Activated T-cell treated with anti-CD3 and anti-CD28 coated beads, Interleukin-2, amount 50 U/mL, for 24 hours (primary cell): ENCODE measurements at regions not wholly inside any gene's neighbourhood (a gene's known extent, or its start where the extent isn't known, plus 50 kb on each side); places are given as distances from the start of the nearest gene placed in this dataset.
"Not testable (repeated sequence)": the region's sequence is repeated elsewhere in the genome, so short reads cannot be mapped to it uniquely, and the experiment has no call there.

Experiments
- DNase-seq: peaks from one replicate; pipeline ENCODE4 v3.0.0-alpha.2; 2020
- H3K27ac Mint-ChIP-seq: 2 replicates; pipeline ENCODE4 v1.8.0; 2020; ENCODE audit warnings: mild to moderate bottlenecking, mixed read lengths
- H3K27me3 Mint-ChIP-seq: 2 replicates; pipeline ENCODE4 v1.8.0; 2020; ENCODE audit warnings: mixed read lengths
- H3K36me3 Mint-ChIP-seq: 2 replicates; pipeline ENCODE4 v1.8.0; 2020; ENCODE audit warnings: low read depth, mixed read lengths
- H3K4me1 Mint-ChIP-seq: 2 replicates; pipeline ENCODE4 v1.8.0; 2020; ENCODE audit warnings: low read depth, mixed read lengths
- H3K4me3 Mint-ChIP-seq: 2 replicates; pipeline ENCODE4 v1.8.0; 2020; ENCODE audit warnings: mild to moderate bottlenecking, moderate library complexity, mixed read lengths
- H3K9me3 Mint-ChIP-seq: 2 replicates; pipeline ENCODE4 v1.8.0; 2020; ENCODE audit warnings: mixed read lengths

- H3K27me3 Mint-ChIP-seq, result peaks cover 7% of the 10 kb centered on the region
- no peak overlapping the region for H3K27ac Mint-ChIP-seq
- H3K9me3 Mint-ChIP-seq, result peaks cover 9% of the 10 kb centered on the region
- no peaks in the 10 kb centered on the region for H3K36me3 Mint-ChIP-seq
- no peaks in the 10 kb centered on the region for H3K4me1 Mint-ChIP-seq
- no peak for DNase-seq
- H3K4me3 Mint-ChIP-seq, result no peak overlapping the region
Measured at GRCh38 chr5:130796902-130797301, 368.2 kb downstream of the HINT1 start.

GRCh38 chr5:130796032-130796431, 369.0 kb downstream of the HINT1 start:
- H3K4me1 Mint-ChIP-seq, result no peaks in the 10 kb centered on the region
- H3K4me3 Mint-ChIP-seq, result no peak overlapping the region
- peaks cover 10% of the 10 kb centered on the region for H3K27me3 Mint-ChIP-seq
- DNase-seq, result no peak
- H3K36me3 Mint-ChIP-seq, result no peaks in the 10 kb centered on the region
- peaks cover 5% of the 10 kb centered on the region for H3K9me3 Mint-ChIP-seq
- H3K27ac Mint-ChIP-seq, result no peak overlapping the region

GRCh38 chr5:130795037-130795436, 370.0 kb downstream of the HINT1 start:
- H3K27me3 Mint-ChIP-seq, result peaks cover 13% of the 10 kb centered on the region

GRCh38 chr5:130777794-130778193, 387.3 kb downstream of the HINT1 start:
- H3K4me1 Mint-ChIP-seq, result no peaks in the 10 kb centered on the region
- no peak overlapping the region for H3K27ac Mint-ChIP-seq
- H3K9me3 Mint-ChIP-seq, result no peaks in the 10 kb centered on the region
- H3K36me3 Mint-ChIP-seq, result no peaks in the 10 kb centered on the region
- peaks cover 15% of the 10 kb centered on the region for H3K27me3 Mint-ChIP-seq
- H3K4me3 Mint-ChIP-seq, result no peak overlapping the region
- DNase-seq, result no peak

More at GRCh38 chr5:130795037-130795436, 370.0 kb downstream of the HINT1 start:
- no peak overlapping the region for H3K27ac Mint-ChIP-seq
- H3K4me3 Mint-ChIP-seq, result no peak overlapping the region
- H3K9me3 Mint-ChIP-seq, result peaks cover 5% of the 10 kb centered on the region
- no peaks in the 10 kb centered on the region for H3K4me1 Mint-ChIP-seq
- no peaks in the 10 kb centered on the region for H3K36me3 Mint-ChIP-seq
- no peak for DNase-seq

- no peak overlapping the region for H3K27ac Mint-ChIP-seq
- H3K4me3 Mint-ChIP-seq, result no peak overlapping the region
- no peaks in the 10 kb centered on the region for H3K9me3 Mint-ChIP-seq
- DNase-seq, result no peak
- no peaks in the 10 kb centered on the region for H3K36me3 Mint-ChIP-seq
- H3K27me3 Mint-ChIP-seq, result peaks cover 22% of the 10 kb centered on the region
- H3K4me1 Mint-ChIP-seq, result no peaks in the 10 kb centered on the region
Measured at GRCh38 chr5:130773813-130774212, 391.2 kb downstream of the HINT1 start.

- no peak for DNase-seq
- peaks cover 6% of the 10 kb centered on the region for H3K27me3 Mint-ChIP-seq
- H3K36me3 Mint-ChIP-seq, result no peaks in the 10 kb centered on the region
Measured at GRCh38 chr5:130762031-130762430, 403.0 kb downstream of the HINT1 start.

GRCh38 chr5:130759061-130759460, 406.0 kb downstream of the HINT1 start:
- Mint-ChIP-seq H3K4me1 (no peaks in the 10 kb centered on the region), H3K27ac (no peak overlapping the region), H3K27me3 (peaks cover 2% of the 10 kb centered on the region), H3K9me3 (no peaks in the 10 kb centered on the region), H3K36me3 (no peaks in the 10 kb centered on the region), H3K4me3 (no peak overlapping the region)
- DNase-seq, result no peak

More at GRCh38 chr5:130762031-130762430, 403.0 kb downstream of the HINT1 start:
- no peak overlapping the region for H3K4me3 Mint-ChIP-seq
- peaks cover 2% of the 10 kb centered on the region for H3K9me3 Mint-ChIP-seq
- H3K27ac Mint-ChIP-seq, result no peak overlapping the region
- H3K4me1 Mint-ChIP-seq, result no peaks in the 10 kb centered on the region

- Mint-ChIP-seq H3K27ac (no peak overlapping the region), H3K36me3 (no peaks in the 10 kb centered on the region), H3K4me3 (no peak overlapping the region), H3K27me3 (peaks cover 16% of the 10 kb centered on the region), H3K4me1 (no peaks in the 10 kb centered on the region), H3K9me3 (no peaks in the 10 kb centered on the region)
- no peak for DNase-seq
Measured at GRCh38 chr5:130747556-130747955, 417.5 kb downstream of the HINT1 start.

- not testable (repeated sequence) for H3K4me3 Mint-ChIP-seq, H3K36me3 Mint-ChIP-seq, H3K9me3 Mint-ChIP-seq, H3K27ac Mint-ChIP-seq, H3K4me1 Mint-ChIP-seq, DNase-seq
- peaks cover 20% of the 10 kb centered on the region for H3K27me3 Mint-ChIP-seq
Measured at GRCh38 chr5:130746641-130747040, 418.4 kb downstream of the HINT1 start.

GRCh38 chr5:130743092-130743491, 422.0 kb downstream of the HINT1 start:
- H3K4me1 Mint-ChIP-seq, result no peaks in the 10 kb centered on the region
- H3K27ac Mint-ChIP-seq, result no peak overlapping the region
- H3K36me3 Mint-ChIP-seq, result no peaks in the 10 kb centered on the region
- DNase-seq, result no peak
- H3K27me3 Mint-ChIP-seq, result peaks cover 20% of the 10 kb centered on the region
- H3K9me3 Mint-ChIP-seq, result peaks cover 4% of the 10 kb centered on the region
- H3K4me3 Mint-ChIP-seq, result no peak overlapping the region

GRCh38 chr5:130740047-130740569, 424.9 kb downstream of the HINT1 start:
- H3K4me1 Mint-ChIP-seq, result no peaks in the 10 kb centered on the region
- H3K36me3 Mint-ChIP-seq, result no peaks in the 10 kb centered on the region
- no peak for DNase-seq
- no peak overlapping the region for H3K4me3 Mint-ChIP-seq
- H3K27me3 Mint-ChIP-seq, result peaks cover 4% of the 10 kb centered on the region
- peaks cover 5% of the 10 kb centered on the region for H3K9me3 Mint-ChIP-seq
- no peak overlapping the region for H3K27ac Mint-ChIP-seq

GRCh38 chr5:130731839-130732238, 433.2 kb downstream of the HINT1 start:
- Mint-ChIP-seq H3K27me3 (no peaks in the 10 kb centered on the region), H3K4me1 (no peaks in the 10 kb centered on the region), H3K36me3 (no peaks in the 10 kb centered on the region), H3K9me3 (peaks cover 10% of the 10 kb centered on the region), H3K4me3 (no peak overlapping the region), H3K27ac (no peak overlapping the region)
- no peak for DNase-seq

GRCh38 chr5:130729541-130729940, 435.5 kb downstream of the HINT1 start:
- H3K36me3 Mint-ChIP-seq, result no peaks in the 10 kb centered on the region
- no peaks in the 10 kb centered on the region for H3K27me3 Mint-ChIP-seq
- H3K9me3 Mint-ChIP-seq, result peaks cover 10% of the 10 kb centered on the region
- H3K4me3 Mint-ChIP-seq, result no peak overlapping the region
- no peak for DNase-seq
- no peak overlapping the region for H3K27ac Mint-ChIP-seq
- no peaks in the 10 kb centered on the region for H3K4me1 Mint-ChIP-seq

- no peaks in the 10 kb centered on the region for H3K4me1 Mint-ChIP-seq
- H3K27me3 Mint-ChIP-seq, result no peaks in the 10 kb centered on the region
- no peaks in the 10 kb centered on the region for H3K36me3 Mint-ChIP-seq
- no peak overlapping the region for H3K27ac Mint-ChIP-seq
- peaks cover 10% of the 10 kb centered on the region for H3K9me3 Mint-ChIP-seq
- no peak for DNase-seq
- H3K4me3 Mint-ChIP-seq, result no peak overlapping the region
Measured at GRCh38 chr5:130727830-130728229, 437.2 kb downstream of the HINT1 start.

GRCh38 chr5:130724658-130725057, 440.4 kb downstream of the HINT1 start:
- H3K36me3 Mint-ChIP-seq, result no peaks in the 10 kb centered on the region
- no peaks in the 10 kb centered on the region for H3K4me1 Mint-ChIP-seq
- no peak overlapping the region for H3K27ac Mint-ChIP-seq
- H3K9me3 Mint-ChIP-seq, result no peaks in the 10 kb centered on the region
- no peak for DNase-seq
- H3K27me3 Mint-ChIP-seq, result no peaks in the 10 kb centered on the region
- no peak overlapping the region for H3K4me3 Mint-ChIP-seq

GRCh38 chr5:130720355-130720754, 444.7 kb downstream of the HINT1 start:
- Mint-ChIP-seq H3K4me1 (no peaks in the 10 kb centered on the region), H3K36me3 (no peaks in the 10 kb centered on the region), H3K9me3 (no peaks in the 10 kb centered on the region), H3K27me3 (peaks cover 16% of the 10 kb centered on the region), H3K4me3 (no peak overlapping the region), H3K27ac (no peak overlapping the region)
- DNase-seq, result no peak
